ENCODE measurements at regions not wholly inside any gene's neighbourhood (a gene's known extent, or its start where the extent isn't known, plus 50 kb on each side); places are given as distances from the start of the nearest gene placed in this dataset.

DNA sequence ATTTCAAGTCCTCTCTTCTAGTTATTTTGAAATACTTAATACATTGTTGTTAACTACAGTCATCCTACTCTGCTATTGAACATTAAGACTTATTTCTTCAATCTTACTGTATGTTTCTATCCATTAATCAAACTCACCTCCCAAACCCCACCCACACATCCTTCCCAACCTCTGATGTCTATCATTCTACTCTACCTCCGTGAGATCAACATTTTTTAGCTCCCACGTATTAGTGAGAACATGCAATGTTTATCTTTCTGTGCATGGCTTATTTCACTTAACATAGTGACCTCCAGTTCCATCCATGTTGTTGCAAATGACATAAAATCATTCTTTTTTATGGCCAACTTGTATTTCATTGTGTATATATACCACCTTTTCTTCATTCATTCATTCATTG lies 236.6 kb upstream of the CTNNB1 start:
- DNase-seq = no peak

- DNase-seq = no peak
Measured at GRCh38 chr3:40968666-40969065, 230.6 kb upstream of the CTNNB1 start.

DNA sequence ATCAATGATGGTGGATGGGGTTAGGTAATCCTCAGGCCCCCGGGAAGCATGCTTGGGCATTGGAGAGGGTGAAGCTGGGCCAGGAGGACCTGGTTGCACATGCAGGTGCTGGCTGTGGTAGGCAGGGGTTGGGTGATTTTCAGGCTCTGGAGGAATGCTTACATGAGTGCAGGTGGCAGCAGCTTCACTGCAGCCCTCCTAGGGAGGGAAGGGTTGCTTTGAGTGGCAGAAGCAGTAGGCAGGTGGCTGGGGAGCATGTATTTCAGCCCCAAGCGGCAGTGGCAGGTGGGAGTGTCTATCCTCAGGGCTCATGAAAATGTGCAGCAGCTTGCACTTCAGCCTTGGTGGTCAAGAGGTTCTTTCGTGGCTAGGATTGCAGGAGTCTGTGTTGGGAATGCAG lies 230.0 kb upstream of the CTNNB1 start:
- no peak for DNase-seq

DNA sequence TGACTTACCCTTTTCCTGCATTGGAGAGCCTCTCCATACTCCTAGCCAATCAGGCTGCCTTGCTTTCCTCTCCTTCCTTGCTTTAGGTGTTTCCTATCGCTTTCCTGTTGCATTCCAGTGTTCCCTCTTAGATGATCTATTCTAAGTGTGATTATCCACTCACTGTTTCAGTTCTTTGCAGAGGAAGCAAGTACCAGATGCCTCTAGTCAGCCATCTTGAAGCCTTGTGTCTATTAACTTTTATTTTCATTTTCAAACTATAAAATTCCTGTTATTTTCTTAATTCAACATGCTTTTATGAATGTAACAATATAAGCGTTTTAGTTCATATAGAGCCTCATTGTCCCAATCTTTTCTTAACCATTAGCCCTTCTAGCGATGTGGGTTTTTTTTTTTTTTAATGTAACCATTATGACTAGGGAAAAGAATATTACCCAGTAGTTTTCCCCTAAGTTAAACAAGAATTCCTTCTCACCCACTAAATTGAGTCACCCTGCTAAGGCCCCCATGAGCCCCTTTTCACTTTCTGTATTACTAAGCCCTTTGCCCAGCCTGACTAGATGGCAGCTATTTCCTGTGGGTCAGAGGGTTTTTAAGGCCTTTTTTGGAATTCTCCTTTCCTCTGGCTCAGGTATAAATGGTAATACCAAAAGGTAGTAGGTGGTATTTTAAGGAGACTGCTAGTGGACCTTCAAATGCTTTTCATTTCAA lies 229.4 kb upstream of the CTNNB1 start:
- DNase-seq = no peak

DNA sequence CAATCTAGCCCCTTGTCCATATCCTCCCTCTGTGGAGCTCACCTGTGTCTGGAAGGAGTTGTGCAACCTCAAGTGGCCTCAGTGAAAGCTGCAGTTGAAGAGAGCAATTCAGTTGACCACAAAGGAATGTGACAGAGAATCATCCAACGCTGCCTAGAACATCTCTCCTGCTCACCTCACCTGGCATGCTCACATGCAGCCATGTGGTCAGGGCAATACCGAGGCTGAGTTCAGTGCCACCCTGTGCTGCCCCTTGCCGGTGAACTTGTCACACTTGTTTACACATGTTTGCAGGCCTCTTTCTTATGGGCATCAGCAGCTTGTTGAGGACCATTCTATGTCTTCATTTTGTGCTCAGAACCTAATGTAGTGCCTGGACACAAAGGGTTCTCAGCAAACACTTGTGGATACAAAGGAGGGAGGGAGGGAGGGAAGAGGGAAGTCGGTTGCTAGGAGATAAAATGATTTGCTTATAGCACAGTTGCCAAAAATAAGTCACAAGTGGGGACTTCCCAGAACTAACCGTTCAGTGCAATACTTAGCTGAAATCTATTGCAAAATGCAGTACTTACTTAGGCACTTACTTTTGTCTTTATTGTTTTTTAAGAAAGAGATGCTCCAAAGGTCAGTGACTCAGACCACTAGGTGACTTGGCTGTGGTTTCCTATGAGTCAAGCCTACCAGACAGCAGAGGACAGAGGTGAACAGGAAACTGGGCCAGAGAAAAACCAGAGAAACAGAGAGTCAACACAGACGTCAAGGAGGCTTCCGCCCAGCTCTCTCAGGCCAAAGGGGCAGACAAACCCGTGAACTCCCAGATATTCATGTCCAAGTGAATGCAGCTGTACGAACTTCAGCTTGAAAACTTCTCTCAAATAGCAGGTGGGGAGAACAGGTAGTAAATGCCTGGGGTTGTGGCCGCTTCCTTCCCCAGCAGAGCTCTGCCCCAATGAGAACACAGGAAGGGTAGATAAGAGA lies 227.8 kb upstream of the CTNNB1 start:
- peak; percentile 3 for DNase-seq

- DNase-seq = no peak
Measured at GRCh38 chr3:40972350-40972749, 227.0 kb upstream of the CTNNB1 start.

GRCh38 chr3:40973141-40973540 lies 226.2 kb upstream of the CTNNB1 start:
- no peak for DNase-seq

GRCh38 chr3:40975711-40976121 lies 223.6 kb upstream of the CTNNB1 start:
- DNase-seq = no peak

DNA sequence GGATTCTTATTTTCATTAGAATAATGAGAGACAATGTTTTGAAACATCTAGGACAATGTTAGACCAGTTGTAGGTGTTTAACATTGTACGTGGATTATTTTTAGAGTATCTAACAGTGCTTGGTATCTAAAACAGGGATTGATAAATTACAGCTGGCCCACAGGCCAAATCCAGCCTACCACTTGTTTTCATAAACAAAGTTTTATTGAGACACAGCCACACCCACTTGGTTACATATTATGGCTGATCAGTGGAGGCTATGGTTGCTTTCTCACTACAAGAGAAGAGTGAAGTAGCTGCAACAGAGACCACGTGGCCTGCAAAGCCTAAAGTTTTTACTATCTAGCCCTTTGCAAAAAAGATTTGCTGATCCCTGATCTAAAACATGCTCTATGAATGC lies 223.1 kb upstream of the CTNNB1 start:
- no peak for DNase-seq

DNA sequence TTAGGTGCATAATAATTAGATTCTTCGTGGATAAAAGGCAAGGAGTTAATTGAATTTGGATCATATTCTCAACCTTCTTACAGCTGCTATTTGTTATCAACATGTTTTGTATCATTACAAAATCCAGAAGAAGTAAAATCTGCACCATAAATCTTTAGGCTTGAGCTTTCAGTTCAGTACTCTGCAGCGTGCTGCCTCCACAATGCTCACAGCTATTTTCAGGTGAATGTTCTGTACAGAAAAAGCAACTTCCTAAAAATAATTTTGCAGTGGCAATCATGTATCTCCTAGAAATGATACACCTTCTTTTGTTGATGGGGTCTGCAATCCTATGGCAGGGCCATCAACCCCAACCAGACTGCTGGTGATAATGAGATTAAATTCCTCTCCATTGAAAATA lies 220.9 kb upstream of the CTNNB1 start:
- no peak for DNase-seq

DNA sequence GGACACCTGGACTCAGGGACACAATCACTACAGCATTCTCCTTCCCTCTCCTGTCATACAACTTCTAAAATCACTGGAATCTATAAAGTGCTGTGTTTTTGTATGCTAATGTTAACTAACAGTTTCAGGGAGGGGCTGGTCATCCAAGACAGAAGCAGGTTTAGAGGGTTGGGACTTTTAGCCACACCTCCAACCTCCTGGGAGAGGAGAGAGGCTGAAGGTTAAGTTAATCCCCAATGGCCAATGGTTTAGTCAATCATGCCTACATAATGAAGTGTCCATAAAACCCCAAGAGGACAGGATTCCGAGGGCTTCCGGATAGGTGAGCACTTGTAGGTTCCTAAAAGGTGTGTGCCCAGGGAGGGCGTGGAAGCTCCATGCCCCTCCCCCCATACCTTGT lies 219.3 kb upstream of the CTNNB1 start:
- no peak for DNase-seq

GRCh38 chr3:40980467-40980866 lies 218.8 kb upstream of the CTNNB1 start:
- no peak for DNase-seq

GRCh38 chr3:40985195-40985594 lies 214.1 kb upstream of the CTNNB1 start:
- no peak for DNase-seq

GRCh38 chr3:40988468-40988867 lies 210.8 kb upstream of the CTNNB1 start:
- no peak for DNase-seq

GRCh38 chr3:40989141-40990061 lies 209.9 kb upstream of the CTNNB1 start:
- no peak for DNase-seq

DNA sequence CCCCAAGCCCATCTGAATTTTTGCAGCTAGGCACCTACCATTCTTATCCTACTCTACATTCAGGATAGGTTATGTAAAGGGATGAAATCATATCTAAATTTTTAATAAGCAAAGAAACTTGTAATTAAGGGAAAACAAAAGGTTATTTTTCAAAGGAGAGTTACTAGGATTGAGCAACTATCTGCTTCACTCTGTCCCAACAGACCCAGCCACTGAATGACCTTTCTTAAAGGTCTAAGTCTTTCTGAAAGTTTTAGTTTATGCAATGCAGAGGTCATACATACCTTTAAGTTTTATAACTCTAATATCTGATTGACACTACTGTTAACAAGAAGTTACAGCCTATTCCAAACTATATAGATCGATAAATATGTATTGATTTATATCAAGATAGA lies 209.2 kb upstream of the CTNNB1 start:
- no peak for DNase-seq

DNA sequence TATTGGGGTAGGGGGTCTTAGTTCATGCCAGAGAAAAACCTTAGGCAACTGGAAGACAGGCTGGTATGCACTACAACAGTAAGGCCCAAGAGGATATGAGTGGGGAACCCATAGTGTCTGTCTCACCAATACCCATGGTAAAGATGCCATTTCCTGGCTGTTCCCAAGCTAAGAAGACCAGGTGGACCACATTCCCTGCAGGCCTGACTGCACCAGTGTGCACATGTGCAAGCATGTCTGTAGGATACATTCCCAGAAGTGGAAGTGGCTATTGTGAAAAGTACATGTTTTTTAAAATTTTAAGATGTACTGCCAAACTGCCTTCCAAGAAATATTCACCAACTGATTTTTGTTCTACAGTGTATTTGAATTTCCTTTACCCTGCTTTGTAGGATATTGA lies 207.3 kb upstream of the CTNNB1 start:
- DNase-seq = no peak

DNA sequence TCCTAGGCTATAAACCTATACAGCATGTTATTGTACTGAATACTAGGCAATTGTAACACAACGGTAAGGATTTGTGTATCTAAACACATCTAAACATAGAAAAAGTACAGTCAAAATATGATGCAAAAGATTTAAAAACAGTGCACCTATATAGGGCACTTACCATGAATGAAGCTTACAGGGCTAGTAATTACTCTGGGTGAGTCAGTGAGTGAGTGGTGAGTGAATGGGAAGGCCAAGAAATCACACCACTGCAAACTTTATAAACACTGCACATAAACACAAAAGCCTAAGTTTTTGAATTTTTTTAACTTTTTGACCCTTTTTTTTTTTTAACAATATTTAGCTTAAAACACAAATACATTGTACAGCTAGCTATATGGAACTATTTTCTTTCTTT lies 204.7 kb upstream of the CTNNB1 start:
- DNase-seq = no peak

GRCh38 chr3:40995271-40995670 lies 204.0 kb upstream of the CTNNB1 start:
- DNase-seq = no peak

GRCh38 chr3:40996382-40996781 lies 202.9 kb upstream of the CTNNB1 start:
- no peak for DNase-seq

GRCh38 chr3:40996827-40997710 lies 202.2 kb upstream of the CTNNB1 start:
- no peak for DNase-seq
